Fibroblast of lung (primary cell): ENCODE measurements at regions not wholly inside any gene's neighbourhood (a gene's known extent, or its start where the extent isn't known, plus 50 kb on each side); places are given as distances from the start of the nearest gene placed in this dataset.

Source experiments
- DNase-seq, 2 donors: peaks; one replicate each; pipeline versions ENCODE4 v3.0.0 to v3.0.0-alpha.2; 2010; ENCODE audit warnings: low read depth in 2 of 2
- H2AFZ ChIP-seq: 2 replicates; pipeline ENCODE4 v1.5.1; 2012; ENCODE audit warnings: low read length, control low read depth, inconsistent platforms
- H3K27ac ChIP-seq: 2 replicates; pipeline ENCODE4 v1.5.1; 2011; ENCODE audit warnings: low read length, control low read depth; ENCODE audit not compliant: insufficient read depth
- H3K27me3 ChIP-seq: 2 replicates; pipeline ENCODE4 v1.5.1; 2011; ENCODE audit warnings: mild to moderate bottlenecking, low read length; ENCODE audit not compliant: control insufficient read depth, insufficient read depth
- H3K36me3 ChIP-seq: 2 replicates; pipeline ENCODE4 v1.5.1; 2011; ENCODE audit warnings: low read length; ENCODE audit not compliant: control insufficient read depth, insufficient read depth
- H3K4me1 ChIP-seq: 2 replicates; pipeline ENCODE4 v1.5.1; 2011; ENCODE audit warnings: low read length; ENCODE audit not compliant: control insufficient read depth, insufficient read depth; ENCODE audit errors: extremely low read depth
- H3K4me2 ChIP-seq: 2 replicates; pipeline ENCODE4 v1.5.1; 2011; ENCODE audit warnings: low read length, control low read depth; ENCODE audit not compliant: insufficient read depth; ENCODE audit errors: extremely low read depth
- H3K4me3 ChIP-seq, 4 experiments: fragments of 200-600 bp in 1 of 4; sonication (generic) in 1 of 4; replicated peaks in 1 of 4; 2 replicates each; pipeline ENCODE4 v1.5.1; 2011 to 2016; ENCODE audit warnings: low read length in 4 of 4, low read depth in 3 of 4, mild to moderate bottlenecking in 3 of 4, control low read depth in 2 of 4, inconsistent platforms in 1 of 4, mixed read lengths in 1 of 4; ENCODE audit not compliant: insufficient read depth in 1 of 4; ENCODE audit errors: control extremely low read depth in 1 of 4
- H3K79me2 ChIP-seq: 2 replicates; pipeline ENCODE4 v1.5.1; 2012; ENCODE audit warnings: mild to moderate bottlenecking, low read length, inconsistent platforms; ENCODE audit not compliant: control insufficient read depth, insufficient read depth
- H3K9ac ChIP-seq: 2 replicates; pipeline ENCODE4 v1.5.1; 2011; ENCODE audit warnings: mild to moderate bottlenecking, low read length, control low read depth; ENCODE audit not compliant: insufficient read depth
- H3K9me3 ChIP-seq: 2 replicates; pipeline ENCODE4 v1.5.1; 2012; ENCODE audit warnings: low read depth, low read length; ENCODE audit not compliant: control insufficient read depth, insufficient read depth
- H4K20me1 ChIP-seq: 2 replicates; pipeline ENCODE4 v1.5.1; 2011; ENCODE audit warnings: low read length; ENCODE audit not compliant: control insufficient read depth, insufficient read depth; ENCODE audit errors: extremely low read depth
- EZH2 ChIP-seq: IDR thresholded peaks from 2 replicates; pipeline ENCODE4 v1.5.1; 2012; ENCODE audit warnings: low read length, control low read depth, mild to moderate bottlenecking; ENCODE audit errors: missing control alignments
- TF ChIP-seq, protein P1 (sequence below), 2 donors: IDR thresholded peaks in 1 of 2; conservative IDR thresholded peaks in 1 of 2; 1 replicate in 1 of 2; 2 replicates in 1 of 2; pipeline ENCODE4 v1.5.1; 2011 to 2012; ENCODE audit warnings: low read length in 2 of 2, control low read depth in 1 of 2, inconsistent platforms in 1 of 2, low read depth in 1 of 2, mild to moderate bottlenecking in 1 of 2

DNA sequence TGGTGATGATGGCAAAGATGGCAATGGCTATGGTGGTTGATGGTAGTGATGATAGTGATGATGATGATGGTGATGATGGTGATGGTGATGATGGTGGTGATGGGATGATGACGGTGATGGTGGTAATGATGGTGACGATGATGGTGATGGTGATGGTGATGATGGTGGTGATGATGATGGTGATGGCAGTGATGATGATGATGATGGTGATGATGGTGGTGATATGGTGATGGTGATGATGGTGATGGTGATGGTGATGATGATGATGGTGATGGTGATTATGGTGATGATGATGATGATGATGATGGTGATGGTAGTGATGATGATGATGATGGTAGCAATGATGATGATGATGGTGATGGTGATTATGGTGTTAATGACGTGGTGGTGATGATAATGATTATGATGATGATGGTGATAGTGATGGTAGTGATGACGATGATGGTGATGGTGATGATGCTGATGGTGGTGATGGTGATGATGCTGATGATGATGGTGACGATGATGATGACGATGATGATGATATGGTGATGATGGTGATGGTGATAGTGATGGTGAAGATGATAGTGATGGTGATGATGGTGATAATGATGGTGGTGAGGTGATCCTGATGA, 232.1 kb downstream of the BRD1 start:
- no peak overlapping the region for H3K27ac ChIP-seq
- no peak overlapping the region for H3K4me3 ChIP-seq
- no peak for DNase-seq
- H3K4me1 ChIP-seq = no peaks in the 10 kb centered on the region
- no peaks in the 10 kb centered on the region for H4K20me1 ChIP-seq
- TF ChIP-seq, protein P1, sequence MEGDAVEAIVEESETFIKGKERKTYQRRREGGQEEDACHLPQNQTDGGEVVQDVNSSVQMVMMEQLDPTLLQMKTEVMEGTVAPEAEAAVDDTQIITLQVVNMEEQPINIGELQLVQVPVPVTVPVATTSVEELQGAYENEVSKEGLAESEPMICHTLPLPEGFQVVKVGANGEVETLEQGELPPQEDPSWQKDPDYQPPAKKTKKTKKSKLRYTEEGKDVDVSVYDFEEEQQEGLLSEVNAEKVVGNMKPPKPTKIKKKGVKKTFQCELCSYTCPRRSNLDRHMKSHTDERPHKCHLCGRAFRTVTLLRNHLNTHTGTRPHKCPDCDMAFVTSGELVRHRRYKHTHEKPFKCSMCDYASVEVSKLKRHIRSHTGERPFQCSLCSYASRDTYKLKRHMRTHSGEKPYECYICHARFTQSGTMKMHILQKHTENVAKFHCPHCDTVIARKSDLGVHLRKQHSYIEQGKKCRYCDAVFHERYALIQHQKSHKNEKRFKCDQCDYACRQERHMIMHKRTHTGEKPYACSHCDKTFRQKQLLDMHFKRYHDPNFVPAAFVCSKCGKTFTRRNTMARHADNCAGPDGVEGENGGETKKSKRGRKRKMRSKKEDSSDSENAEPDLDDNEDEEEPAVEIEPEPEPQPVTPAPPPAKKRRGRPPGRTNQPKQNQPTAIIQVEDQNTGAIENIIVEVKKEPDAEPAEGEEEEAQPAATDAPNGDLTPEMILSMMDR (conservative IDR thresholded peaks at IDR 0.05 in 1 of 2, IDR thresholded peaks at IDR 0.05 in 1 of 2; ENCODE audit: low read depth in 1 of 2, low read length in 2 of 2) = no peak
- TF ChIP-seq EZH2 = no peak
- peaks cover 2% of the 10 kb centered on the region for H3K9me3 ChIP-seq
- no peak overlapping the region for H3K4me2 ChIP-seq
- no peaks in the 10 kb centered on the region for H3K79me2 ChIP-seq
- no peak overlapping the region for H3K9ac ChIP-seq
- no peaks in the 10 kb centered on the region for H3K27me3 ChIP-seq
- no peaks in the 10 kb centered on the region for H3K36me3 ChIP-seq
- H2AFZ ChIP-seq = no peak overlapping the region

DNA sequence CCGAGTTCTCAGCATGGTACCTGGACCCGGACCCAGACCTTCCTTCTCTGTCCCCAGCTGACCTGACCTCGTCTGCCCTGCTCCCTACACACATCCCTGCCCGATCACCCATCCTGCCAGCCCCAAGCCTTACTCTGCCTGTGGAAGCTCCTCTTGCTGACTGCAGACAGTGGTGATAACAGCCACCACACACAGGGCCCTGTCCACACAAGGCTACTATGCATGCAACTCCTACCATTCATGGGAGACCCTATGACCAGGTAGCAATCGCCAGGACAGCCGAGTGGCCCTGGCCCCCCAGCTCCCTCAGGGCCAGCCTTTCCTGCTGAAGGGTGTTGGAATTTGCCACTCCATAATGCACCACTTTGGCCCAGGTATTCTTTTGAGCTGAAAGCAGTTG, 233.6 kb downstream of the BRD1 start:
- H3K27me3 ChIP-seq = no peaks in the 10 kb centered on the region
- no peaks in the 10 kb centered on the region for H4K20me1 ChIP-seq
- H3K36me3 ChIP-seq = no peaks in the 10 kb centered on the region
- H3K9ac ChIP-seq = no peak overlapping the region
- no peak overlapping the region for H3K4me3 ChIP-seq
- no peaks in the 10 kb centered on the region for H3K79me2 ChIP-seq
- H3K4me1 ChIP-seq = no peaks in the 10 kb centered on the region
- H3K27ac ChIP-seq = no peak overlapping the region
- no peak for DNase-seq
- H2AFZ ChIP-seq = no peak overlapping the region
- no peak overlapping the region for H3K4me2 ChIP-seq
- TF ChIP-seq, protein P1 (conservative IDR thresholded peaks at IDR 0.05 in 1 of 2, IDR thresholded peaks at IDR 0.05 in 1 of 2; ENCODE audit: low read depth in 1 of 2, low read length in 2 of 2) = no peak
- TF ChIP-seq EZH2 = no peak
- H3K9me3 ChIP-seq = peaks cover 2% of the 10 kb centered on the region

DNA sequence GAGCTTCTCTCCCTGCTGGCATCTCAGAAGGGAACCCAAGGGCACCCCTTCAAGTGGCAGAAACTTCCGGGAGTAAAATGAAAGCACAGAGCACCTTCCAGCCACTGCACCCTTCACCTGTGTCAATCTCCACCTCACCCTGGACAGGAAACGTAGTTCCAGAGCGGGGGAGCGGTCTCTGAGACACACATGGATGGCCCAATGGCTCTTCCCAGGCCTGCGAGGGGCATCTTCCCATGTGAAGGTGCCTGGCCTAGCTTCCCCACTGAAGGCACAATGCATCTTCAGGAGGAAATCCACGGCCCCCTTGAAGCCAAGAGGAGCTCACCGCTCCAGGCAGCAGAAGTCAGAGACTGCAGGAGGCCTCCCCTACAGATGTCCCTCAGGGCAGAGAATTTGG, 234.2 kb downstream of the BRD1 start:
- H3K4me1 ChIP-seq = no peaks in the 10 kb centered on the region
- no peaks in the 10 kb centered on the region for H4K20me1 ChIP-seq
- DNase-seq = no peak
- H2AFZ ChIP-seq = no peak overlapping the region
- peaks cover 2% of the 10 kb centered on the region for H3K9me3 ChIP-seq
- no peak overlapping the region for H3K4me2 ChIP-seq
- no peak overlapping the region for H3K4me3 ChIP-seq
- no peaks in the 10 kb centered on the region for H3K36me3 ChIP-seq
- H3K27ac ChIP-seq = no peak overlapping the region
- no peaks in the 10 kb centered on the region for H3K79me2 ChIP-seq
- H3K9ac ChIP-seq = no peak overlapping the region
- no peaks in the 10 kb centered on the region for H3K27me3 ChIP-seq
- no peak for TF ChIP-seq EZH2
- TF ChIP-seq, protein P1 (conservative IDR thresholded peaks at IDR 0.05 in 1 of 2, IDR thresholded peaks at IDR 0.05 in 1 of 2; ENCODE audit: low read depth in 1 of 2, low read length in 2 of 2) = no peak
